Motor neuron (in vitro differentiated cells): ENCODE measurements at regions not wholly inside any gene's neighbourhood (a gene's known extent, or its start where the extent isn't known, plus 50 kb on each side); places are given as distances from the start of the nearest gene placed in this dataset.

Experiments
- ATAC-seq, 8 experiments: fragments of 200-7000 bp; cut with Tn5 transposase; replicated peaks in 6 of 8; 2 replicates each; pipeline ENCODE4 v1.8.0; 2021; ENCODE audit warnings: mild to moderate bottlenecking in 8 of 8, moderate library complexity in 8 of 8
- H3K27ac ChIP-seq, 2 donors: fragments of 250-450 bp; sonication (Bioruptor Pico); 2 replicates each; pipeline ENCODE4 v1.9.0; 2021; ENCODE audit warnings: antibody characterized with exemption in 2 of 2, mild to moderate bottlenecking in 2 of 2, moderate library complexity in 1 of 2
- H3K4me1 ChIP-seq, 2 donors: fragments of 250-450 bp; sonication (Bioruptor Pico); replicated peaks in 1 of 2; 2 replicates each; pipeline ENCODE4 v1.6.1; 2021; ENCODE audit warnings: antibody characterized with exemption in 2 of 2, mild to moderate bottlenecking in 2 of 2, moderate library complexity in 1 of 2
- H3K4me3 ChIP-seq, 5 donors: fragments of 250-450 bp; sonication (Bioruptor Pico); 2 replicates each; pipeline ENCODE4 v1.9.0; 2021; ENCODE audit warnings: antibody characterized with exemption in 5 of 5, mild to moderate bottlenecking in 5 of 5, moderate library complexity in 4 of 5
- WGBS, 10 experiments: fragments of 450-650 bp; shearing (Covaris generic); methylation state at CpG; one replicate each; pipeline ENCODE4 v1.0.0; 2022; 5-methylcytosine and 5-hydroxymethylcytosine counted together
- in situ Hi-C, 9 experiments: fragments of 400-800 bp; cut with MboI; loops; one replicate each; pipeline ENCODE4 v1.15.0; 2021; ENCODE audit warnings: low sequenced_read_pairs in 9 of 9, low pct_unique_long_range_greater_than_20kb in 2 of 9; ENCODE audit not compliant: unreplicated experiment in 9 of 9

DNA sequence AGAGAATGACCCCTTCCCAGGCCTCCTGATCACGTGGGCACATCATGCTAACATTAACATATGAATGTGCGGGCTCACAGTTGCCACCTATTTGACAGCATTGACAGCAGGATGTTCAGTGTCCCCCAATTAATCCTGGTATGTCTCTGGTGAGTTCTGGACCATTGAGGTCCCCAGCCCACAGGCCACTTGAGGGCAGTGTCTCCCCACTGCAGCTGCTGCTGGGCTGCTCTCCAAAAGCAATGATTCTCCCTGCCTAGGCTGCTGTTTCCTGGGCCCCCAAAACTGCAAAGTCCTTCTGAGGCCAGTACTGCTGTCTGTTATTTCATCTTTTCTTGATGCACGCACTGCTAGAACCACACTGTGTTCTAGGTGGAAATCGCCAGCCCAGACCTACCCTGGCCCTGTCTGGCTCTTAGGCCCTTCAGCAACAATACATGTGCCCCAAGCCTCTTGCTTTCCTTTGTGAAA is 52.7 kb upstream of the MAPK4 start:
- H3K27ac ChIP-seq, result no peak overlapping the region
- in situ Hi-C loops, result loop anchor here in 4 of 9 experiments (25.0 kb wide), 1 partner anchor 280 kb away; no protein-coding TSS in a partner anchor
- 0 to 61% (median 27%) methylated on average over 1 to 4 of the region's 4 CpGs; no CpG with 5 or more reads in 3 of the 10 experiments for WGBS, 10 experiments
- peak; percentile 73 to 96 (median 86) for ATAC-seq
- H3K4me1 ChIP-seq, result peaks cover 0 to 4% of the 10 kb centered on the region in 2 donors
- H3K4me3 ChIP-seq, result no peak overlapping the region

DNA sequence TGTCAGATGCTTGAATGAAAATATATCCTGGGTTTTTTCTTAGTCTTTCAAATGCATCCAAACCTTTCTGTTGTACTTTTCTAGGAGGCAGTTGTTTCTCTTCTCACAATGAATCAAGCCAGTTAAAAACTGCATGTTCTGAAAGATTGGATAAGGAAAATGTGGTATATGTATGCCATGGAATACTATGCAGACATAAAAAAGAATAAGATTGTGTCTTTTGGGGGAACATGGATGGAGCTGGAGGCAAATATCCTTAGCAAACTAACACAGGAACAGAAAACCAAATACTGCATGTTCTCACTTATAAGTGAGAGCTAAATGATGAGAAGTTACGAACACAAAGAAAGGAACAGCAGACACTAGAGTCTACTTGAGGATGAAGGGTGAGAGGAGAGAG is 51.7 kb upstream of the MAPK4 start:
- H3K27ac ChIP-seq, result no peak overlapping the region
- peaks cover 0 to 4% of the 10 kb centered on the region in 2 donors for H3K4me1 ChIP-seq
- in situ Hi-C loops, result loop anchor here in 4 of 9 experiments (25.0 kb wide), 1 partner anchor 279 kb away; no protein-coding TSS in a partner anchor
- no peak overlapping the region for H3K4me3 ChIP-seq
- WGBS, 10 experiments, result 0 to 100% (median 86%) methylated on average over 1 of the region's 1 CpG; no CpG with 5 or more reads in 1 of the 10 experiments
- no peak for ATAC-seq

DNA sequence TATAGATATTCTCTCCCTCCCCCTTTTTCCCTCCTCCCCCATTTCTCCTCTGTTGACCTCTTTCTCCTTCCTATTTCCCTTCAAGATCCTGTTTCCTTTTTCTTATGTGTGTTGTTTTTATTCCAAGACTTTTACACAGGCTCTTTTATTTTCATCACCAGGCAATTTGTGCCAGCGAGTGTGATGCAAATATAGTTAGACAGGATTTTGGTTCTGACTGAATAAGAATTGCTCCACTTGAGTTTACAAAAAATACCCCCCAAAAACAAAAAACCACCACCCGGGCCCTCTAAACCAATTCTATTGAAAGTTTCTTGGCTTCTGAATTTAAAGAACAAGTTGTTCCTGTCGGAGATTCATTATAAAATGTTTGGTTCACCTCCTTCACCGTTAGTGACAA is 50.9 kb upstream of the MAPK4 start:
- no peak for ATAC-seq
- Histone ChIP-seq H3K4me1 (peaks cover 0 to 4% of the 10 kb centered on the region in 2 donors), H3K4me3 (no peak overlapping the region), H3K27ac (no peak overlapping the region)
- 0 to 94% (median 51%) methylated on average over 2 to 4 of the region's 4 CpGs for WGBS, 10 experiments
- in situ Hi-C loops, result loop anchor here in 4 of 9 experiments (25.0 kb wide), 1 partner anchor 278 kb away; no protein-coding TSS in a partner anchor
